Keratinocyte (primary cell): ENCODE measurements at regions not wholly inside any gene's neighbourhood (a gene's known extent, or its start where the extent isn't known, plus 50 kb on each side); places are given as distances from the start of the nearest gene placed in this dataset.

ENCODE experiments used
- DNase-seq: peaks from one replicate; pipeline ENCODE4 v3.0.0-alpha.2; 2011; ENCODE audit warnings: low read depth, missing footprints, low spot score
- FAIRE-seq: peaks from 2 replicates; lab custom pipeline; 2011; peaks lifted over from hg19 to GRCh38; lab: Jason Lieb, UNC
- H2AFZ ChIP-seq: 2 replicates; pipeline ENCODE4 v1.6.0; 2012; ENCODE audit warnings: low read length, control low read depth, inconsistent platforms; ENCODE audit not compliant: control insufficient read depth
- H3K27ac ChIP-seq: 2 replicates; pipeline ENCODE4 v1.5.1; 2011; ENCODE audit warnings: low read length; ENCODE audit not compliant: control insufficient read depth, insufficient read depth
- H3K27me3 ChIP-seq: 3 replicates; pipeline ENCODE4 v1.6.0; 2011; ENCODE audit warnings: low read length; ENCODE audit not compliant: control insufficient read depth, insufficient read depth; ENCODE audit errors: extremely low read depth
- H3K36me3 ChIP-seq, 2 experiments: 2 replicates in 1 of 2; 3 replicates in 1 of 2; pipeline ENCODE4 v1.5.1; 2011; ENCODE audit warnings: low read length in 2 of 2, mild to moderate bottlenecking in 1 of 2; ENCODE audit not compliant: control insufficient read depth in 2 of 2, insufficient read depth in 2 of 2; ENCODE audit errors: extremely low read depth in 1 of 2
- H3K4me1 ChIP-seq: 3 replicates; pipeline ENCODE4 v1.5.1; 2011; ENCODE audit warnings: low read length; ENCODE audit not compliant: control insufficient read depth, insufficient read depth; ENCODE audit errors: extremely low read depth
- H3K4me2 ChIP-seq: 3 replicates; pipeline ENCODE4 v1.6.0; 2011; ENCODE audit warnings: low read depth, low read length; ENCODE audit not compliant: control insufficient read depth, insufficient read depth; ENCODE audit errors: extremely low read depth
- H3K4me3 ChIP-seq, 3 experiments: fragments of 200-600 bp in 1 of 3; sonication (generic) in 1 of 3; 2 replicates in 2 of 3; 3 replicates in 1 of 3; pipeline ENCODE4 v1.5.1; 2011 to 2016; ENCODE audit warnings: low read length in 3 of 3, mild to moderate bottlenecking in 3 of 3, control low read depth in 2 of 3, inconsistent platforms in 1 of 3, low read depth in 1 of 3, mixed read lengths in 1 of 3, mixed run types in 1 of 3, moderate library complexity in 1 of 3; ENCODE audit not compliant: control insufficient read depth in 2 of 3, insufficient read depth in 2 of 3; ENCODE audit errors: extremely low read depth in 1 of 3
- H3K79me2 ChIP-seq: 2 replicates; pipeline ENCODE4 v1.6.0; 2012; ENCODE audit warnings: low read length; ENCODE audit not compliant: control insufficient read depth, insufficient read depth
- H3K9ac ChIP-seq: 3 replicates; pipeline ENCODE4 v1.6.0; 2011; ENCODE audit warnings: low read length; ENCODE audit not compliant: control insufficient read depth, insufficient read depth; ENCODE audit errors: extremely low read depth
- H3K9me1 ChIP-seq: 3 replicates; pipeline ENCODE4 v1.6.0; 2011; ENCODE audit warnings: low read length; ENCODE audit not compliant: control insufficient read depth, insufficient read depth; ENCODE audit errors: extremely low read depth
- H3K9me3 ChIP-seq: 2 replicates; pipeline ENCODE4 v1.5.1; 2012; ENCODE audit warnings: low read depth, low read length; ENCODE audit not compliant: control insufficient read depth
- H4K20me1 ChIP-seq: 3 replicates; pipeline ENCODE4 v1.6.0; 2011; ENCODE audit warnings: low read length; ENCODE audit not compliant: control insufficient read depth, insufficient read depth; ENCODE audit errors: extremely low read depth
- EZH2 ChIP-seq: IDR thresholded peaks from one replicate; pipeline ENCODE4 v1.6.1; 2012; ENCODE audit warnings: inconsistent platforms, mild to moderate bottlenecking, low read length, moderate library complexity
- dilution Hi-C: fragments of 300-500 bp; cut with MboI; formaldehyde crosslinking; loops from one replicate; pipeline ENCODE4 v1.7.0; 2020; ENCODE audit warnings: low sequenced_read_pairs; ENCODE audit not compliant: extremely low pct_ligation_motif_present
- TF ChIP-seq, protein P1 (sequence below), 3 experiments: IDR thresholded peaks in 1 of 3; conservative IDR thresholded peaks in 1 of 3; optimal IDR thresholded peaks in 1 of 3; 2 replicates in 2 of 3; 3 replicates in 1 of 3; pipeline versions ENCODE3 to v1.5.1; 2011; ENCODE audit warnings: low read length in 3 of 3, mild to moderate bottlenecking in 3 of 3, moderate library complexity in 2 of 3, control low read depth in 1 of 3, inconsistent platforms in 1 of 3; ENCODE audit not compliant: insufficient read depth in 2 of 3; ENCODE audit errors: extremely low read depth in 1 of 3

DNA sequence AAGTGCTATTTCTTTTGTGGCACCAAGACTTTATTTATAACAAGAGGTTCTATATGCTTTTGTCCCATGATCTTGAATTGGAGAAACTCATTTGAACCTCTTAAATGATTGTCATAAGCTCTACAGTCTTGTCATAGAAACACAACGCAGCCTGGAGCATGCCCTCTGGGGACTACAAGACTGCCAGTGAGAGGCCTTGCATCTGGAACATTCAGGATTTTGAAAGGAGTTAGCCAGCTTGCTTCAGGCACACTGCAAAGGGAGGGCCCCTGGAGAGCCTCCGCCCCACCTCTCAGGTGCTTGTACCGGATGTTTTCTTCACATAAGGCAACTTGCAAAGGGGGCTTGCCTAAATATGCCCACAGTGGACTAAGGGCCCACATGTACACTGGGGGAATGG is 130.5 kb downstream of the LIG4 start:
- no peak for DNase-seq
- Histone ChIP-seq H4K20me1 (no peaks in the 10 kb centered on the region), H2AFZ (no peak overlapping the region), H3K27ac (no peak overlapping the region), H3K4me3 (no peak overlapping the region), H3K9ac (no peak overlapping the region), H3K27me3 (no peaks in the 10 kb centered on the region), H3K79me2 (no peaks in the 10 kb centered on the region), H3K9me3 (no peaks in the 10 kb centered on the region), H3K9me1 (no peaks in the 10 kb centered on the region), H3K4me2 (no peak overlapping the region), H3K4me1 (no peaks in the 10 kb centered on the region), H3K36me3 (no peaks in the 10 kb centered on the region)
- FAIRE-seq = no peak
- dilution Hi-C loops = no loop called here
- TF ChIP-seq EZH2 = no peak
- TF ChIP-seq, protein P1, sequence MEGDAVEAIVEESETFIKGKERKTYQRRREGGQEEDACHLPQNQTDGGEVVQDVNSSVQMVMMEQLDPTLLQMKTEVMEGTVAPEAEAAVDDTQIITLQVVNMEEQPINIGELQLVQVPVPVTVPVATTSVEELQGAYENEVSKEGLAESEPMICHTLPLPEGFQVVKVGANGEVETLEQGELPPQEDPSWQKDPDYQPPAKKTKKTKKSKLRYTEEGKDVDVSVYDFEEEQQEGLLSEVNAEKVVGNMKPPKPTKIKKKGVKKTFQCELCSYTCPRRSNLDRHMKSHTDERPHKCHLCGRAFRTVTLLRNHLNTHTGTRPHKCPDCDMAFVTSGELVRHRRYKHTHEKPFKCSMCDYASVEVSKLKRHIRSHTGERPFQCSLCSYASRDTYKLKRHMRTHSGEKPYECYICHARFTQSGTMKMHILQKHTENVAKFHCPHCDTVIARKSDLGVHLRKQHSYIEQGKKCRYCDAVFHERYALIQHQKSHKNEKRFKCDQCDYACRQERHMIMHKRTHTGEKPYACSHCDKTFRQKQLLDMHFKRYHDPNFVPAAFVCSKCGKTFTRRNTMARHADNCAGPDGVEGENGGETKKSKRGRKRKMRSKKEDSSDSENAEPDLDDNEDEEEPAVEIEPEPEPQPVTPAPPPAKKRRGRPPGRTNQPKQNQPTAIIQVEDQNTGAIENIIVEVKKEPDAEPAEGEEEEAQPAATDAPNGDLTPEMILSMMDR (optimal IDR thresholded peaks at IDR 0.05 in 1 of 3, IDR thresholded peaks at IDR 0.05 in 1 of 3, conservative IDR thresholded peaks at IDR 0.05 in 1 of 3; ENCODE audit: extremely low read depth in 1 of 3, insufficient read depth in 2 of 3, low read length in 3 of 3) = no peak

DNA sequence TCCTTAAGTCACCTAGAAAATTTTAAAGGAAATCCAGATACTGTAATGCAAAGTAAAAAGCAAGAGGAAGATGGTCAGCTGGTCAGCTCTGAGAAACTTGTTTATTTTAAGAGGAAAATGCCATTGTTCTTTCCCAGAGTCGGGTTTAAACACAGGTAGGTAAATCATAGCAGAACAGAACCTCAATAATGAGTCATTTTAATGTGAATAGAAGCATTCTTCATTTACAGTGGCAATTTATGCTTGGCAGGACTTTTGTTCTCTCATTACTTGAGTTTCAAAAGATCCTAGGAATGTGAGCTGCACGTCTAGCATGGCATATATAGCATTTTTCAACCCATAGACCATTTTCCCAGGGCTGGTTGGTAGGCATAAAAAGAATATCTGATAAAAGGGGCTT is 132.3 kb downstream of the LIG4 start:
- no peak overlapping the region for H3K4me2 ChIP-seq
- no peak for TF ChIP-seq EZH2
- TF ChIP-seq, protein P1 (optimal IDR thresholded peaks at IDR 0.05 in 1 of 3, IDR thresholded peaks at IDR 0.05 in 1 of 3, conservative IDR thresholded peaks at IDR 0.05 in 1 of 3; ENCODE audit: extremely low read depth in 1 of 3, insufficient read depth in 2 of 3, low read length in 3 of 3) = no peak
- dilution Hi-C loops = no loop called here
- no peak overlapping the region for H3K9ac ChIP-seq
- H3K27ac ChIP-seq = no peak overlapping the region
- FAIRE-seq = no peak
- no peaks in the 10 kb centered on the region for H4K20me1 ChIP-seq
- H3K9me1 ChIP-seq = no peaks in the 10 kb centered on the region
- no peaks in the 10 kb centered on the region for H3K36me3 ChIP-seq
- H3K4me1 ChIP-seq = no peaks in the 10 kb centered on the region
- no peak overlapping the region for H2AFZ ChIP-seq
- DNase-seq = no peak
- no peaks in the 10 kb centered on the region for H3K9me3 ChIP-seq
- no peaks in the 10 kb centered on the region for H3K79me2 ChIP-seq
- H3K27me3 ChIP-seq = no peaks in the 10 kb centered on the region
- H3K4me3 ChIP-seq = no peak overlapping the region
